Lower leg skin (tissue), 4 donors: ENCODE measurements at regions not wholly inside any gene's neighbourhood (a gene's known extent, or its start where the extent isn't known, plus 50 kb on each side); places are given as distances from the start of the nearest gene placed in this dataset.

Experiments
- DNase-seq, 2 donors: peaks; one replicate each; pipeline ENCODE4 v3.0.0-alpha.2; 2019; ENCODE audit warnings: low spot score in 2 of 2
- H3K4me3 ChIP-seq: fragments of 200-600 bp; sonication (generic); 2 replicates; pipeline ENCODE4 v1.5.1; 2017; ENCODE audit warnings: mild to moderate bottlenecking, low read depth; ENCODE audit not compliant: poor library complexity, severe bottlenecking
- POLR2A ChIP-seq, 2 donors: fragments of 450-650 bp; IDR thresholded peaks; one replicate each; pipeline ENCODE4 v1.6.1; 2016 to 2017; ENCODE audit warnings: antibody characterized with exemption in 2 of 2, mild to moderate bottlenecking in 1 of 2, moderate library complexity in 1 of 2
- WGBS, 2 donors: methylation state at CpG; one replicate each; pipeline ENCODE4 v1.1.5; 2018; 5-methylcytosine and 5-hydroxymethylcytosine counted together
- intact Hi-C: fragments of 100-400 bp; cut with DNase I; formaldehyde crosslinking; loops from one replicate; pipeline ENCODE4 v1.15.0; 2023; ENCODE audit warnings: low total_unique reads
- TF ChIP-seq, protein P1 (sequence below), 3 donors: fragments of 450-650 bp; IDR thresholded peaks; one replicate each; pipeline ENCODE4 v1.5.1; 2016; ENCODE audit warnings: antibody characterized with exemption in 3 of 3, mild to moderate bottlenecking in 3 of 3, moderate library complexity in 2 of 3

DNA sequence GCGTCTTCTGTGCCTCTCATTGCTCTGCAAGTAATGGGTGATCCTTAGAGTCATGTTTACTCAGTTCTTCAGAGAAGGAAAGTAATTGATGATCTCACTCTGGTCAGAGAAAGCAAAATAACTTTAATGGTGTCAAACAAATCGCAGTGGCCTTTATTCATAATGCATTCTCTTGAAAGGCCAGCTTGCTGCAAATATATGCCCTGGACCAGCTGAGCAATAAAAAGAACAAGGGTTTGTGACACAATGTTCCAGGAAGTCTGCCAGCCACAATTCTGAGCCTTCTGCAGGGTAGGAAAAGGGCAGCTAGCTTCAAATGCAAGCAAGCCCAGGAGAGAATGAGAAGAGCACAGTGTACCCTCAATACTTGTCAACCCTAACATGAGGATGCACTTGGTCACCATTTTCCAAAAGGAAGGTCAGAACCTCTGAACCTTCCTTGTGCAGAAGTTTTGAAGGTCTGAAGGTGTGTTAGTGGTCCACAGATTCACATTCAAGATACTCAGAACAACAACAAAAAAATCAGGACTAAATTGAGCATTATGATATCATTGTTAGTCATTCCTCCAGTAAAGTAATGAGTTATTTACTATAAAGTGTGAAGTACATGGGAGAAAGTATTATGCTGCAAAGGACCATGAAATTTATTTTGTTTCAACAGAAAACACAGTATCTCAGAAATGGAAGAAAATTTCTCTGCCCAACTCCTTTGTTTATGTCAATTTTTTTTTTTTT lies 355.6 kb downstream of the PAX3 start:
- intact Hi-C loops, result no loop called here

DNA sequence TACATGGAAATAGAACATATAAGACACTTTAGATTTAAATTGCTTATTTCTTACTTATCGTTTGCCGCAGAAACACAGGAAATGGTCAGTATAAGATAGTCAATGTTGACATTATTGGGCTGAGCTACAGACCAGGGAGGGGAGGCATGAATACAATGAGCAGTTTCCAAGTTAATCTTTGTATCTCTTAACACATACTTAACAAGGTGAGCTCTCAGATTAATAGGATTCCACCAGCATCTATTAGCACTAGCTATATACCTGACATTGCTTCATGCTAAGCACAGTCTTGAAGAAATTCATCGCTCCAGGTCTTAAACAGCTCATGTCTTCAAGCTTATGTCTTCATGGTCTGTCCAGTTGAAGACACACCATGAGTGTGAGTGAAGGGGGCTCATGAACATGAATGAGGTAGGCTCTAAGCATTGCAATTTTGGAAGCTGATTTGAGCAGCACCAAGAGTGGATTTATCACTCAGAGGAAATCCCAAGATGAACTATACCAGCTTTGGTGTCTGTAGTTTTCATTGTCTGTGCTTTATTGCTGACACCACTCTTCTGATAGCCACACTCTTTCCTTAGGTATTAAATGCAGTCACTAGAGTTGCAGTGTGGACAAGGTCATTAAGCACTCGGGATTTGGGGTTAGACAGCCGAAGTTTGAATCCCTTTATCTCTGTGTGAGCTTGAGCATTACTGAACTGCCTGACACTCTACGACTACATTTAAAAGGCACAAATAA lies 359.3 kb upstream of the EPHA4 start:
- H3K4me3 ChIP-seq, result no peak overlapping the region
- no peak for DNase-seq
- intact Hi-C loops, result no loop called here
- 86 to 87% methylated on average over 6 of the region's 6 CpGs for WGBS, 2 donors
- TF ChIP-seq POLR2A (IDR thresholded peaks at IDR 0.05), result no peak
- TF ChIP-seq, protein P1, sequence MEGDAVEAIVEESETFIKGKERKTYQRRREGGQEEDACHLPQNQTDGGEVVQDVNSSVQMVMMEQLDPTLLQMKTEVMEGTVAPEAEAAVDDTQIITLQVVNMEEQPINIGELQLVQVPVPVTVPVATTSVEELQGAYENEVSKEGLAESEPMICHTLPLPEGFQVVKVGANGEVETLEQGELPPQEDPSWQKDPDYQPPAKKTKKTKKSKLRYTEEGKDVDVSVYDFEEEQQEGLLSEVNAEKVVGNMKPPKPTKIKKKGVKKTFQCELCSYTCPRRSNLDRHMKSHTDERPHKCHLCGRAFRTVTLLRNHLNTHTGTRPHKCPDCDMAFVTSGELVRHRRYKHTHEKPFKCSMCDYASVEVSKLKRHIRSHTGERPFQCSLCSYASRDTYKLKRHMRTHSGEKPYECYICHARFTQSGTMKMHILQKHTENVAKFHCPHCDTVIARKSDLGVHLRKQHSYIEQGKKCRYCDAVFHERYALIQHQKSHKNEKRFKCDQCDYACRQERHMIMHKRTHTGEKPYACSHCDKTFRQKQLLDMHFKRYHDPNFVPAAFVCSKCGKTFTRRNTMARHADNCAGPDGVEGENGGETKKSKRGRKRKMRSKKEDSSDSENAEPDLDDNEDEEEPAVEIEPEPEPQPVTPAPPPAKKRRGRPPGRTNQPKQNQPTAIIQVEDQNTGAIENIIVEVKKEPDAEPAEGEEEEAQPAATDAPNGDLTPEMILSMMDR (IDR thresholded peaks at IDR 0.05), result no peak

More for the DNA sequence above, 355.6 kb downstream of the PAX3 start:
- WGBS, 2 donors, result 55 to 72% methylated on average over 2 of the region's 2 CpGs
- DNase-seq, result peak in 1 of 2 donors; percentile 41
- no peak overlapping the region for H3K4me3 ChIP-seq
- no peak for TF ChIP-seq POLR2A (IDR thresholded peaks at IDR 0.05)
- TF ChIP-seq, protein P1 (IDR thresholded peaks at IDR 0.05), result no peak

DNA sequence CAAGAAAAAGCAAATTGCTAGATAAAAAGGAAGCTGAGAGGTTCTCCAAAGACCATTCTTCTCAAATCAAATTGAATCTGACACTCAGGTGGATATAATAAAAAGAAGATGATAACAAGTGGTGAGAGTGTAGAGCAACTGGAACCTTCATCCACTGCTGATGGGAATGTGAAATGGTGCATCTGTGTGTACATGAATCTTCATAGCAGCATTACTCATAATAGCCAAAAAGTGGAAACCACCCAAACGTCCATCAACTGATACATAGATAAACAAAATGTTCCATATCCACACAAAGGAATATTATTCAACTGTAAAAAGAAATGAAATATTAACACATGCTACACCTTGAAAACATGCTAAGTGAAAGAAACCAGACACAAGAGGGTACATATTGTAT lies 357.2 kb upstream of the EPHA4 start:
- intact Hi-C loops, result no loop called here
- WGBS, 2 donors, result 29 to 41% methylated on average over 1 of the region's 1 CpG
- no peak for DNase-seq
- TF ChIP-seq, protein P1 (IDR thresholded peaks at IDR 0.05), result no peak
- no peak for TF ChIP-seq POLR2A (IDR thresholded peaks at IDR 0.05)
- no peak overlapping the region for H3K4me3 ChIP-seq

DNA sequence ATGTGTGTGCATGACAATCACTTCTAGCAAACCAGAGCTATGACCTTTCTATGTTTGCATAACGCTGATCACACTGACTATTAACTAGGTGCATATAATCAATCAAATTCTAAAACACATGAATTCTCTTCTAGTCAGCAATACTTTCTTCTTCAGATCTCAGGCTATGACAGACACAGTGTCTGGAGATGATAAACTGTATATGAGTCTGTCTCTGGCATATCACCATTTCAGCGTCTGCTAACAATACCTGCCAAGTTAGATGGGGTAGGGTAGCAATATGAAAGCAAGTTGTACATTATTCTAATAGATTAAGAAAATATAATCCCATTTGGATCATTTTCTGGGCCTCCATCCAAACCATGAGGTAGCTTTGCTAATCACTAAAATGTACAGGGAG lies 354.2 kb upstream of the EPHA4 start:
- intact Hi-C loops, result no loop called here
- H3K4me3 ChIP-seq, result no peak overlapping the region
- 81 to 82% methylated on average over 2 of the region's 2 CpGs for WGBS, 2 donors
- TF ChIP-seq POLR2A (IDR thresholded peaks at IDR 0.05), result no peak
- TF ChIP-seq, protein P1 (IDR thresholded peaks at IDR 0.05), result no peak
- DNase-seq, result no peak

DNA sequence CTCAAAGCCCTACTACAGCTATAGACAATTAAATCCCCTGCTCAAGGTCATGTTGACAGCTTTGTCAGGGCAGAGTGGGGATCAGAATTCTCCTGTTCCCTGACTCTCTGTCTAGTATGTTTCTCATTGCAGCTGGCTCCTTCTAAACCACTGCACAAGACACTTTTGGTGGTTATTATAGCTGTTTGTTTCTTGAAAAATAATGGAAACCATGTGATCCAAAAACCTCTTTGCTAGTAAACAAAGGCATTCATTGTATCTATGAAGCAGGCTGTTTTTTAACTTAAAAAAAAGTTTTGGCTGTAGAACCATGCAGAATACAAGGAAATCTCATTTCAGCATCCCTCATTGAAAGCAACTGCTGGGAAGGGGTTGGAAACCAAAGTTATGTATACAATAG lies 352.5 kb upstream of the EPHA4 start:
- TF ChIP-seq, protein P1 (IDR thresholded peaks at IDR 0.05), result no peak
- TF ChIP-seq POLR2A (IDR thresholded peaks at IDR 0.05), result no peak
- no peak for DNase-seq
- no peak overlapping the region for H3K4me3 ChIP-seq
- intact Hi-C loops, result no loop called here
